Vagina (tissue), 2 donors: ENCODE measurements at regions not wholly inside any gene's neighbourhood (a gene's known extent, or its start where the extent isn't known, plus 50 kb on each side); places are given as distances from the start of the nearest gene placed in this dataset.

Source experiments
- POLR2A ChIP-seq, 2 donors: fragments of 450-650 bp; IDR thresholded peaks; one replicate each; pipeline ENCODE4 v1.6.1; 2017; ENCODE audit warnings: antibody characterized with exemption in 2 of 2, mild to moderate bottlenecking in 2 of 2, moderate library complexity in 2 of 2
- TF ChIP-seq, protein P1 (sequence below), 3 experiments: fragments of 450-650 bp in 2 of 3; fragments of 200-600 bp in 1 of 3; sonication (generic) in 1 of 3; IDR thresholded peaks; one replicate each; pipeline ENCODE4 v1.5.1; 2017 to 2019; ENCODE audit warnings: antibody characterized with exemption in 3 of 3, mild to moderate bottlenecking in 2 of 3, moderate library complexity in 2 of 3

DNA sequence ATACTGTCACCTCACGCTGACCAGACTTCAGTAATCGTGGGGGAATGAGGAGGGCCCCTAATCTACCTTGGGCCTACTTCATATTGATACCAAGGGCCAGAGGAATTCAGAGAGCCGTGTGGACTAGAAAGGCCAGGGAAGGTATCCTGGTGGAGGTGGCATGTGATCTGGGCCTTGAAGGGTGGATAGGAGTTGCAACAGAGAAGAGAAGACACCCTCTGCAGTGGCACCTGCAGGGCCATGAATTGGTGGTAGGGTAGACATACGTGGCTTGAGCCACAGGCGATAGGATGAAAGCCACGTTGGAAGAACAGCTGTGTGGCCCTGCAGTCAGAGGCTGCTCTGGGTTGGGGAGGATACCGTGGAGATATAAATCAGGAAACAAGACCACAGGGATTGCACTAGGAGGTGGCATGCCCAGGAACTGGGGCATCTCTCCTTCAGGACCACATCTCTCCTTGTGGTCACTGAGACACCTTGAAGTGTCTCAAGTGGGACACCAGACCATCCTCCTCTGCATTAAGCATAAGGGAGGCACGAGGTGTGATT, 141.4 kb downstream of the CYP26B1 start:
- TF ChIP-seq, protein P1, sequence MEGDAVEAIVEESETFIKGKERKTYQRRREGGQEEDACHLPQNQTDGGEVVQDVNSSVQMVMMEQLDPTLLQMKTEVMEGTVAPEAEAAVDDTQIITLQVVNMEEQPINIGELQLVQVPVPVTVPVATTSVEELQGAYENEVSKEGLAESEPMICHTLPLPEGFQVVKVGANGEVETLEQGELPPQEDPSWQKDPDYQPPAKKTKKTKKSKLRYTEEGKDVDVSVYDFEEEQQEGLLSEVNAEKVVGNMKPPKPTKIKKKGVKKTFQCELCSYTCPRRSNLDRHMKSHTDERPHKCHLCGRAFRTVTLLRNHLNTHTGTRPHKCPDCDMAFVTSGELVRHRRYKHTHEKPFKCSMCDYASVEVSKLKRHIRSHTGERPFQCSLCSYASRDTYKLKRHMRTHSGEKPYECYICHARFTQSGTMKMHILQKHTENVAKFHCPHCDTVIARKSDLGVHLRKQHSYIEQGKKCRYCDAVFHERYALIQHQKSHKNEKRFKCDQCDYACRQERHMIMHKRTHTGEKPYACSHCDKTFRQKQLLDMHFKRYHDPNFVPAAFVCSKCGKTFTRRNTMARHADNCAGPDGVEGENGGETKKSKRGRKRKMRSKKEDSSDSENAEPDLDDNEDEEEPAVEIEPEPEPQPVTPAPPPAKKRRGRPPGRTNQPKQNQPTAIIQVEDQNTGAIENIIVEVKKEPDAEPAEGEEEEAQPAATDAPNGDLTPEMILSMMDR (IDR thresholded peaks at IDR 0.05): no peak
- no peak for TF ChIP-seq POLR2A (IDR thresholded peaks at IDR 0.05)
